GM21576 (cell line): ENCODE measurements at regions not wholly inside any gene's neighbourhood (a gene's known extent, or its start where the extent isn't known, plus 50 kb on each side); places are given as distances from the start of the nearest gene placed in this dataset.

Experiments
- ATAC-seq: cut with Tn5 transposase; IDR thresholded peaks from one replicate; pipeline ENCODE4 v1.9.1; 2021; ENCODE audit warnings: mild to moderate bottlenecking, moderate library complexity; ENCODE audit not compliant: unreplicated experiment

GRCh38 chr2:207403141-207403540, 126.6 kb upstream of the CREB1 start:
- no peak for ATAC-seq

- no peak for ATAC-seq
Observed at GRCh38 chr2:207403950-207404349, 125.8 kb upstream of the CREB1 start.

GRCh38 chr2:207405150-207405549, 124.6 kb upstream of the CREB1 start:
- ATAC-seq = no peak

- peak; percentile 93 for ATAC-seq
Observed at GRCh38 chr2:207408086-207408794, 121.5 kb upstream of the CREB1 start.

- ATAC-seq = no peak
Observed at GRCh38 chr2:207409517-207409916, 120.2 kb upstream of the CREB1 start.

- ATAC-seq = no peak
Observed at GRCh38 chr2:207412787-207413310, 116.9 kb upstream of the CREB1 start.

- no peak for ATAC-seq
Observed at GRCh38 chr2:207413376-207413907, 116.3 kb upstream of the CREB1 start.

GRCh38 chr2:207416111-207416510, 113.7 kb upstream of the CREB1 start:
- ATAC-seq = no peak

- ATAC-seq = no peak
Observed at GRCh38 chr2:207416900-207417299, 112.9 kb upstream of the CREB1 start.

- no peak for ATAC-seq
Observed at GRCh38 chr2:207417301-207417718, 112.5 kb upstream of the CREB1 start.

GRCh38 chr2:207418419-207418818, 111.3 kb upstream of the CREB1 start:
- ATAC-seq = no peak

GRCh38 chr2:207419331-207419730, 110.4 kb upstream of the CREB1 start:
- ATAC-seq = no peak

- no peak for ATAC-seq
Observed at GRCh38 chr2:207421671-207422070, 108.1 kb upstream of the CREB1 start.

- no peak for ATAC-seq
Observed at GRCh38 chr2:207422380-207422779, 107.4 kb upstream of the CREB1 start.

- peak; percentile 92 for ATAC-seq
Observed at GRCh38 chr2:207423886-207424285, 105.9 kb upstream of the CREB1 start.

- ATAC-seq = no peak
Observed at GRCh38 chr2:207427986-207428385, 101.8 kb upstream of the CREB1 start.

GRCh38 chr2:207428573-207428972, 101.2 kb upstream of the CREB1 start:
- ATAC-seq = no peak

GRCh38 chr2:207432453-207432852, 97.3 kb upstream of the CREB1 start:
- ATAC-seq = no peak

GRCh38 chr2:207434306-207434705, 95.5 kb upstream of the CREB1 start:
- no peak for ATAC-seq

- no peak for ATAC-seq
Observed at GRCh38 chr2:207434899-207435465, 94.8 kb upstream of the CREB1 start.

- ATAC-seq = no peak
Observed at GRCh38 chr2:207437136-207437523, 92.6 kb upstream of the CREB1 start.

GRCh38 chr2:207437524-207438143, 92.1 kb upstream of the CREB1 start:
- no peak for ATAC-seq
